ENCODE measurements at regions not wholly inside any gene's neighbourhood (a gene's known extent, or its start where the extent isn't known, plus 50 kb on each side); places are given as distances from the start of the nearest gene placed in this dataset.

GRCh38 chr7:106337754-106338153 is 53.0 kb upstream of the NAMPT start:
- DNase-seq: no peak

DNA sequence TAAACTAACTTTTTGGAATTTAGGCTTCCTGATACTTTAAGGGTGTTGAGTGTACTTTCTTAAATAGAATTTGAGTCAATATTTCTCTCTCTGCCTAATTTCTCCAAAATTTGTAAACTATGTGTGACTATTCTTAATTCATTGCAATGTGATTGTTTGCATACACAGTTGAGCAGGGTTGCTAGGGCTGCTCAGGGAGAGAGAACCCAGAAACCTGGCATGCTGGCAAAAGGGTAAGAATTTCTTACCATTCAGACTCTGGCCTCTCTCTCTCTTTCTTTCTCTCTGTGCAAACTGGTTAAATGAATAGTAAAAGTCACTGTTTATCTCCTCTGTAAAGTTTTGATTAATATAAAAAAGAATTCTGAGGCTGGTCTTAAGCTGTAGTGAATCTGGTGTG is 51.0 kb upstream of the NAMPT start:
- DNase-seq: no peak
